ENCODE measurements at regions not wholly inside any gene's neighbourhood (a gene's known extent, or its start where the extent isn't known, plus 50 kb on each side); places are given as distances from the start of the nearest gene placed in this dataset.

- TF ChIP-seq CTCF (conservative IDR thresholded peaks at IDR 0.05): no peak
- TF ChIP-seq EZH2 (IDR thresholded peaks at IDR 0.05; ENCODE audit: low read depth): no peak
These were observed 289.1 kb upstream of the JAG1 start for GRCh38 chr20:10962937-10963336.
